H1 (cell line): ENCODE measurements at regions not wholly inside any gene's neighbourhood (a gene's known extent, or its start where the extent isn't known, plus 50 kb on each side); places are given as distances from the start of the nearest gene placed in this dataset.

ENCODE experiments used
- BRCA1 ChIP-seq: IDR thresholded peaks from 2 replicates; pipeline ENCODE4 v1.6.1; 2012; ENCODE audit warnings: low read depth, low read length, improper control_type of control experiment
- CEBPB ChIP-seq: IDR thresholded peaks from 2 replicates; pipeline ENCODE4 v1.6.1; 2012; ENCODE audit warnings: low read depth, low read length
- CTCF ChIP-seq, 3 experiments: IDR thresholded peaks; 1 replicate in 2 of 3; 2 replicates in 1 of 3; pipeline versions ENCODE4 v1.5.1 to v1.6.1; 2011; ENCODE audit warnings: low read length in 3 of 3, mild to moderate bottlenecking in 3 of 3, inconsistent platforms in 2 of 3, low read depth in 1 of 3, moderate library complexity in 1 of 3; ENCODE audit not compliant: insufficient read depth in 1 of 3; ENCODE audit errors: control extremely low read depth in 1 of 3
- EP300 ChIP-seq, 2 experiments: IDR thresholded peaks; 1 replicate in 1 of 2; 2 replicates in 1 of 2; pipeline ENCODE4 v1.6.1; 2011 to 2012; ENCODE audit warnings: low read depth in 2 of 2, low read length in 2 of 2, mild to moderate bottlenecking in 2 of 2, borderline replicate concordance in 1 of 2, inconsistent platforms in 1 of 2, moderate library complexity in 1 of 2
- EZH2 ChIP-seq: fragments of 200-600 bp; sonication (generic); IDR thresholded peaks from 2 replicates; pipeline ENCODE4 v1.7.1; 2012; ENCODE audit warnings: low read depth, mild to moderate bottlenecking, moderate library complexity, low read length, inconsistent platforms; ENCODE audit not compliant: severe bottlenecking
- JUN ChIP-seq: IDR thresholded peaks from 2 replicates; pipeline ENCODE4 v1.6.1; 2011; ENCODE audit warnings: low read depth, mild to moderate bottlenecking, improper control_type of control experiment, low read length
- JUND ChIP-seq: IDR thresholded peaks from 2 replicates; pipeline ENCODE4 v1.6.1; 2011; ENCODE audit warnings: mild to moderate bottlenecking, improper control_type of control experiment, low read length
- KDM5A ChIP-seq: fragments of 200-600 bp; IDR thresholded peaks from 2 replicates; pipeline ENCODE4 v1.7.1; 2012; ENCODE audit warnings: mild to moderate bottlenecking, low read length, inconsistent platforms, mixed read lengths
- MAFK ChIP-seq: IDR thresholded peaks from 2 replicates; pipeline ENCODE4 v1.6.1; 2012; ENCODE audit warnings: low read depth, mild to moderate bottlenecking, improper control_type of control experiment, low read length
- PHF8 ChIP-seq: fragments of 200-600 bp; sonication (generic); conservative IDR thresholded peaks from 2 replicates; pipeline ENCODE4 v1.7.1; 2012; ENCODE audit warnings: low read depth, mild to moderate bottlenecking, inconsistent platforms, low read length, moderate library complexity
- POLR2A ChIP-seq, 2 experiments: IDR thresholded peaks; 1 replicate in 1 of 2; 2 replicates in 1 of 2; pipeline ENCODE4 v1.6.1; 2011; ENCODE audit warnings: low read depth in 2 of 2, low read length in 2 of 2, mild to moderate bottlenecking in 2 of 2; ENCODE audit errors: control extremely low read depth in 1 of 2
- POLR2AphosphoS5 ChIP-seq: IDR thresholded peaks from 2 replicates; pipeline ENCODE4 v1.6.1; 2011; ENCODE audit warnings: low read depth, low read length
- SP1 ChIP-seq: IDR thresholded peaks from 2 replicates; pipeline ENCODE4 v1.6.1; 2011; ENCODE audit warnings: low read depth, low read length
- TCF12 ChIP-seq: IDR thresholded peaks from 2 replicates; pipeline ENCODE4 v1.6.1; 2011; ENCODE audit warnings: low read depth, mild to moderate bottlenecking, low read length

GRCh38 chr6:10343320-10343719, 71.6 kb downstream of the TFAP2A start:
- no peak for TF ChIP-seq POLR2A (IDR thresholded peaks at IDR 0.05; ENCODE audit: control extremely low read depth in 1 of 2, low read depth in 2 of 2, low read length in 2 of 2)
- TF ChIP-seq CTCF (IDR thresholded peaks at IDR 0.05; ENCODE audit: control extremely low read depth in 1 of 3, insufficient read depth in 1 of 3, low read depth in 1 of 3, low read length in 3 of 3): peak in 2 of 3 experiments; percentile 12 to 20; a peak in 2 of 4 replicates
- no peak for TF ChIP-seq KDM5A
- no peak for TF ChIP-seq MAFK
- no peak for TF ChIP-seq SP1
- TF ChIP-seq JUN: no peak
- no peak for TF ChIP-seq EP300 (IDR thresholded peaks at IDR 0.05; ENCODE audit: borderline replicate concordance in 1 of 2, low read depth in 2 of 2, low read length in 2 of 2)
- TF ChIP-seq POLR2AphosphoS5: no peak
- TF ChIP-seq CEBPB: no peak
- no peak for TF ChIP-seq PHF8
- no peak for TF ChIP-seq BRCA1
- TF ChIP-seq TCF12: no peak
- TF ChIP-seq EZH2: no peak
- TF ChIP-seq JUND: no peak
